Peyer's patch (tissue), 4 donors: ENCODE measurements at regions not wholly inside any gene's neighbourhood (a gene's known extent, or its start where the extent isn't known, plus 50 kb on each side); places are given as distances from the start of the nearest gene placed in this dataset.

Experiments used
- POLR2A ChIP-seq, 2 donors: fragments of 450-650 bp; IDR thresholded peaks; one replicate each; pipeline ENCODE4 v1.5.1; 2017; ENCODE audit warnings: antibody characterized with exemption in 2 of 2, mild to moderate bottlenecking in 2 of 2, moderate library complexity in 2 of 2
- TF ChIP-seq, protein P1 (sequence below), 6 experiments: fragments of 450-650 bp in 4 of 6; fragments of 200-600 bp in 2 of 6; sonication (generic) in 1 of 6; IDR thresholded peaks; one replicate each; pipeline ENCODE4 v1.5.1; 2017 to 2019; ENCODE audit warnings: antibody characterized with exemption in 6 of 6, mild to moderate bottlenecking in 3 of 6, moderate library complexity in 1 of 6

DNA sequence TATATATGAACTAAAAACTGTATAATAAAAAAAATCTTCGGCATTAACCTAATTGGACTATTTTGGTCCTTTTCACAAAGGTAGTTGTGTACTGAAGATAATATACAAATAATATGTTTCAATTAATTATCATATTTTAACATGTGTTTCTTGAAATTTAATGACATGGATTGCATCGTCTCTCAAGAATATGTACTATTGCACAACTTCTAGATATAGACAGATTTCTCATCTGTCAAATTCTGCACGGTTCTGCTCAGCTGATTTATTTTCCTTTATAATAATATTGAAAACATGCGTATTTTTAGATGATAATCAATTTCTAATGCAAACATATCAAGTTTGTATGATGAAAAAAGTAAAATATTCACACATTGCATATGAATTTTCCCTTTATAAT lies 498.7 kb upstream of the PABPC4L start:
- TF ChIP-seq, protein P1, sequence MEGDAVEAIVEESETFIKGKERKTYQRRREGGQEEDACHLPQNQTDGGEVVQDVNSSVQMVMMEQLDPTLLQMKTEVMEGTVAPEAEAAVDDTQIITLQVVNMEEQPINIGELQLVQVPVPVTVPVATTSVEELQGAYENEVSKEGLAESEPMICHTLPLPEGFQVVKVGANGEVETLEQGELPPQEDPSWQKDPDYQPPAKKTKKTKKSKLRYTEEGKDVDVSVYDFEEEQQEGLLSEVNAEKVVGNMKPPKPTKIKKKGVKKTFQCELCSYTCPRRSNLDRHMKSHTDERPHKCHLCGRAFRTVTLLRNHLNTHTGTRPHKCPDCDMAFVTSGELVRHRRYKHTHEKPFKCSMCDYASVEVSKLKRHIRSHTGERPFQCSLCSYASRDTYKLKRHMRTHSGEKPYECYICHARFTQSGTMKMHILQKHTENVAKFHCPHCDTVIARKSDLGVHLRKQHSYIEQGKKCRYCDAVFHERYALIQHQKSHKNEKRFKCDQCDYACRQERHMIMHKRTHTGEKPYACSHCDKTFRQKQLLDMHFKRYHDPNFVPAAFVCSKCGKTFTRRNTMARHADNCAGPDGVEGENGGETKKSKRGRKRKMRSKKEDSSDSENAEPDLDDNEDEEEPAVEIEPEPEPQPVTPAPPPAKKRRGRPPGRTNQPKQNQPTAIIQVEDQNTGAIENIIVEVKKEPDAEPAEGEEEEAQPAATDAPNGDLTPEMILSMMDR (IDR thresholded peaks at IDR 0.05): no peak
- no peak for TF ChIP-seq POLR2A (IDR thresholded peaks at IDR 0.05)
